GM21390 (cell line): ENCODE measurements at regions not wholly inside any gene's neighbourhood (a gene's known extent, or its start where the extent isn't known, plus 50 kb on each side); places are given as distances from the start of the nearest gene placed in this dataset.

Experiments used
- ATAC-seq: cut with Tn5 transposase; IDR thresholded peaks from one replicate; pipeline ENCODE4 v1.9.1; 2021; ENCODE audit not compliant: unreplicated experiment

GRCh38 chr2:221102896-221103688 lies 469.0 kb downstream of the EPHA4 start:
- ATAC-seq = peak; percentile 68

- ATAC-seq = no peak
These were observed 468.2 kb downstream of the EPHA4 start for GRCh38 chr2:221103930-221104329.

GRCh38 chr2:221104361-221104811 lies 467.7 kb downstream of the EPHA4 start:
- no peak for ATAC-seq

GRCh38 chr2:221106241-221106640 lies 465.9 kb downstream of the EPHA4 start:
- ATAC-seq = no peak

- no peak for ATAC-seq
These were observed 464.7 kb downstream of the EPHA4 start for GRCh38 chr2:221107424-221107823.

- ATAC-seq = no peak
These were observed 462.6 kb downstream of the EPHA4 start for GRCh38 chr2:221109552-221109951.

- ATAC-seq = no peak
These were observed 460.4 kb downstream of the EPHA4 start for GRCh38 chr2:221111739-221112138.

GRCh38 chr2:221112744-221113143 lies 459.4 kb downstream of the EPHA4 start:
- no peak for ATAC-seq

- no peak for ATAC-seq
These were observed 456.2 kb downstream of the EPHA4 start for GRCh38 chr2:221115944-221116343.

- peak; percentile 64 for ATAC-seq
These were observed 451.5 kb downstream of the EPHA4 start for GRCh38 chr2:221120643-221121042.

- ATAC-seq = no peak
These were observed 448.7 kb downstream of the EPHA4 start for GRCh38 chr2:221123396-221123795.

- ATAC-seq = no peak
These were observed 447.4 kb downstream of the EPHA4 start for GRCh38 chr2:221124532-221125240.

- ATAC-seq = no peak
These were observed 446.4 kb downstream of the EPHA4 start for GRCh38 chr2:221125691-221126090.

GRCh38 chr2:221129657-221130056 lies 442.4 kb downstream of the EPHA4 start:
- no peak for ATAC-seq

- no peak for ATAC-seq
These were observed 441.7 kb downstream of the EPHA4 start for GRCh38 chr2:221130431-221130830.

GRCh38 chr2:221133941-221134340 lies 438.2 kb downstream of the EPHA4 start:
- no peak for ATAC-seq

- ATAC-seq = no peak
These were observed 437.4 kb downstream of the EPHA4 start for GRCh38 chr2:221134718-221135117.

GRCh38 chr2:221135699-221136098 lies 436.4 kb downstream of the EPHA4 start:
- ATAC-seq = no peak

- ATAC-seq = peak; percentile 44
These were observed 434.7 kb downstream of the EPHA4 start for GRCh38 chr2:221137385-221137784.

GRCh38 chr2:221142341-221142740 lies 429.8 kb downstream of the EPHA4 start:
- no peak for ATAC-seq

GRCh38 chr2:221143231-221143630 lies 428.9 kb downstream of the EPHA4 start:
- ATAC-seq = no peak

GRCh38 chr2:221144909-221145308 lies 427.2 kb downstream of the EPHA4 start:
- ATAC-seq = no peak
